ENCODE measurements at regions not wholly inside any gene's neighbourhood (a gene's known extent, or its start where the extent isn't known, plus 50 kb on each side); places are given as distances from the start of the nearest gene placed in this dataset.

- Histone ChIP-seq H3K4me1 (no peaks in the 10 kb centered on the region), H3K9ac (no peak overlapping the region), H3K27me3 (ENCODE audit: control insufficient read depth, insufficient read depth, low read length) (no peaks in the 10 kb centered on the region), H3K4me3 (ENCODE audit: low read depth, low read length) (no peak overlapping the region), H3K9me3 (ENCODE audit: control insufficient read depth, low read length) (no peaks in the 10 kb centered on the region), H3K27ac (no peak overlapping the region), H3K79me2 (no peaks in the 10 kb centered on the region), H3K36me3 (ENCODE audit: control insufficient read depth, insufficient read depth, low read length) (no peaks in the 10 kb centered on the region), H2AFZ (no peak overlapping the region), H3K4me2 (ENCODE audit: low read length) (no peak overlapping the region)
- TF ChIP-seq CTCF (IDR thresholded peaks at IDR 0.05), result no peak
Measured at GRCh38 chr12:74897425-74898211, 312.0 kb downstream of the KCNC2 start.

- no peak overlapping the region for H3K4me3 ChIP-seq (ENCODE audit: low read depth, low read length)
- no peaks in the 10 kb centered on the region for H3K27me3 ChIP-seq (ENCODE audit: control insufficient read depth, insufficient read depth, low read length)
Measured at GRCh38 chr12:74899031-74899829, 310.4 kb downstream of the KCNC2 start.

GRCh38 chr12:74900232-74900631 is 309.4 kb downstream of the KCNC2 start:
- Histone ChIP-seq H3K27me3 (ENCODE audit: control insufficient read depth, insufficient read depth, low read length) (no peaks in the 10 kb centered on the region), H3K79me2 (no peaks in the 10 kb centered on the region), H3K9ac (no peak overlapping the region), H3K27ac (no peak overlapping the region), H3K9me3 (ENCODE audit: control insufficient read depth, low read length) (no peaks in the 10 kb centered on the region), H3K4me1 (no peaks in the 10 kb centered on the region), H3K4me2 (ENCODE audit: low read length) (no peak overlapping the region), H3K4me3 (ENCODE audit: low read depth, low read length) (no peak overlapping the region), H2AFZ (no peak overlapping the region), H3K36me3 (ENCODE audit: control insufficient read depth, insufficient read depth, low read length) (no peaks in the 10 kb centered on the region)
- no peak for TF ChIP-seq CTCF (IDR thresholded peaks at IDR 0.05)

More at GRCh38 chr12:74899031-74899829, 310.4 kb downstream of the KCNC2 start:
- TF ChIP-seq CTCF (IDR thresholded peaks at IDR 0.05), result no peak
- Histone ChIP-seq H3K9ac (no peak overlapping the region), H3K4me2 (ENCODE audit: low read length) (no peak overlapping the region), H3K4me1 (no peaks in the 10 kb centered on the region), H3K36me3 (ENCODE audit: control insufficient read depth, insufficient read depth, low read length) (no peaks in the 10 kb centered on the region), H3K9me3 (ENCODE audit: control insufficient read depth, low read length) (no peaks in the 10 kb centered on the region), H2AFZ (no peak overlapping the region), H3K79me2 (no peaks in the 10 kb centered on the region), H3K27ac (no peak overlapping the region)

- TF ChIP-seq CTCF (IDR thresholded peaks at IDR 0.05), result no peak
Measured at GRCh38 chr12:74903522-74903921, 306.1 kb downstream of the KCNC2 start.

More at GRCh38 chr12:74903522-74903921, 306.1 kb downstream of the KCNC2 start:
- Histone ChIP-seq H3K9me3 (ENCODE audit: control insufficient read depth, low read length) (no peaks in the 10 kb centered on the region), H3K4me3 (ENCODE audit: low read depth, low read length) (no peak overlapping the region), H3K9ac (no peak overlapping the region), H3K36me3 (ENCODE audit: control insufficient read depth, insufficient read depth, low read length) (no peaks in the 10 kb centered on the region), H2AFZ (no peak overlapping the region), H3K4me1 (no peaks in the 10 kb centered on the region), H3K79me2 (no peaks in the 10 kb centered on the region), H3K27ac (no peak overlapping the region), H3K4me2 (ENCODE audit: low read length) (no peak overlapping the region), H3K27me3 (ENCODE audit: control insufficient read depth, insufficient read depth, low read length) (no peaks in the 10 kb centered on the region)

Measured in parathyroid adenoma (tissue), 2 donors.